Keratinocyte (primary cell): ENCODE measurements at regions not wholly inside any gene's neighbourhood (a gene's known extent, or its start where the extent isn't known, plus 50 kb on each side); places are given as distances from the start of the nearest gene placed in this dataset.

Source experiments
- DNase-seq: peaks from one replicate; pipeline ENCODE4 v3.0.0-alpha.2; 2011; ENCODE audit warnings: low read depth, missing footprints, low spot score
- FAIRE-seq: peaks from 2 replicates; lab custom pipeline; 2011; peaks lifted over from hg19 to GRCh38; lab: Jason Lieb, UNC
- H2AFZ ChIP-seq: 2 replicates; pipeline ENCODE4 v1.6.0; 2012; ENCODE audit warnings: low read length, control low read depth, inconsistent platforms; ENCODE audit not compliant: control insufficient read depth
- H3K27ac ChIP-seq: 2 replicates; pipeline ENCODE4 v1.5.1; 2011; ENCODE audit warnings: low read length; ENCODE audit not compliant: control insufficient read depth, insufficient read depth
- H3K27me3 ChIP-seq: 3 replicates; pipeline ENCODE4 v1.6.0; 2011; ENCODE audit warnings: low read length; ENCODE audit not compliant: control insufficient read depth, insufficient read depth; ENCODE audit errors: extremely low read depth
- H3K36me3 ChIP-seq, 2 experiments: 2 replicates in 1 of 2; 3 replicates in 1 of 2; pipeline ENCODE4 v1.5.1; 2011; ENCODE audit warnings: low read length in 2 of 2, mild to moderate bottlenecking in 1 of 2; ENCODE audit not compliant: control insufficient read depth in 2 of 2, insufficient read depth in 2 of 2; ENCODE audit errors: extremely low read depth in 1 of 2
- H3K4me1 ChIP-seq: 3 replicates; pipeline ENCODE4 v1.5.1; 2011; ENCODE audit warnings: low read length; ENCODE audit not compliant: control insufficient read depth, insufficient read depth; ENCODE audit errors: extremely low read depth
- H3K4me2 ChIP-seq: 3 replicates; pipeline ENCODE4 v1.6.0; 2011; ENCODE audit warnings: low read depth, low read length; ENCODE audit not compliant: control insufficient read depth, insufficient read depth; ENCODE audit errors: extremely low read depth
- H3K4me3 ChIP-seq, 3 experiments: fragments of 200-600 bp in 1 of 3; sonication (generic) in 1 of 3; 2 replicates in 2 of 3; 3 replicates in 1 of 3; pipeline ENCODE4 v1.5.1; 2011 to 2016; ENCODE audit warnings: low read length in 3 of 3, mild to moderate bottlenecking in 3 of 3, control low read depth in 2 of 3, inconsistent platforms in 1 of 3, low read depth in 1 of 3, mixed read lengths in 1 of 3, mixed run types in 1 of 3, moderate library complexity in 1 of 3; ENCODE audit not compliant: control insufficient read depth in 2 of 3, insufficient read depth in 2 of 3; ENCODE audit errors: extremely low read depth in 1 of 3
- H3K79me2 ChIP-seq: 2 replicates; pipeline ENCODE4 v1.6.0; 2012; ENCODE audit warnings: low read length; ENCODE audit not compliant: control insufficient read depth, insufficient read depth
- H3K9ac ChIP-seq: 3 replicates; pipeline ENCODE4 v1.6.0; 2011; ENCODE audit warnings: low read length; ENCODE audit not compliant: control insufficient read depth, insufficient read depth; ENCODE audit errors: extremely low read depth
- H3K9me1 ChIP-seq: 3 replicates; pipeline ENCODE4 v1.6.0; 2011; ENCODE audit warnings: low read length; ENCODE audit not compliant: control insufficient read depth, insufficient read depth; ENCODE audit errors: extremely low read depth
- H3K9me3 ChIP-seq: 2 replicates; pipeline ENCODE4 v1.5.1; 2012; ENCODE audit warnings: low read depth, low read length; ENCODE audit not compliant: control insufficient read depth
- H4K20me1 ChIP-seq: 3 replicates; pipeline ENCODE4 v1.6.0; 2011; ENCODE audit warnings: low read length; ENCODE audit not compliant: control insufficient read depth, insufficient read depth; ENCODE audit errors: extremely low read depth
- CTCF ChIP-seq, 3 experiments: IDR thresholded peaks in 1 of 3; conservative IDR thresholded peaks in 1 of 3; optimal IDR thresholded peaks in 1 of 3; 2 replicates in 2 of 3; 3 replicates in 1 of 3; pipeline versions ENCODE3 to v1.5.1; 2011; ENCODE audit warnings: low read length in 3 of 3, mild to moderate bottlenecking in 3 of 3, moderate library complexity in 2 of 3, control low read depth in 1 of 3, inconsistent platforms in 1 of 3; ENCODE audit not compliant: insufficient read depth in 2 of 3; ENCODE audit errors: extremely low read depth in 1 of 3
- EZH2 ChIP-seq: IDR thresholded peaks from one replicate; pipeline ENCODE4 v1.6.1; 2012; ENCODE audit warnings: inconsistent platforms, mild to moderate bottlenecking, low read length, moderate library complexity
- dilution Hi-C: fragments of 300-500 bp; cut with MboI; formaldehyde crosslinking; loops from one replicate; pipeline ENCODE4 v1.7.0; 2020; ENCODE audit warnings: low sequenced_read_pairs; ENCODE audit not compliant: extremely low pct_ligation_motif_present

- no peaks in the 10 kb centered on the region for H4K20me1 ChIP-seq
- H3K9ac ChIP-seq = no peak overlapping the region
- no peak for TF ChIP-seq EZH2
- TF ChIP-seq CTCF (optimal IDR thresholded peaks at IDR 0.05 in 1 of 3, IDR thresholded peaks at IDR 0.05 in 1 of 3, conservative IDR thresholded peaks at IDR 0.05 in 1 of 3; ENCODE audit: extremely low read depth in 1 of 3, insufficient read depth in 2 of 3, low read length in 3 of 3) = no peak
- DNase-seq (no peak), FAIRE-seq (no peak)
- H3K9me3 ChIP-seq = no peaks in the 10 kb centered on the region
- dilution Hi-C loops = no loop called here
- H3K9me1 ChIP-seq = no peaks in the 10 kb centered on the region
- H2AFZ ChIP-seq = no peak overlapping the region
- H3K4me3 ChIP-seq = no peak overlapping the region
- H3K27ac ChIP-seq = no peak overlapping the region
- H3K4me1 ChIP-seq = no peaks in the 10 kb centered on the region
- no peaks in the 10 kb centered on the region for H3K36me3 ChIP-seq
- H3K4me2 ChIP-seq = no peak overlapping the region
- H3K79me2 ChIP-seq = no peaks in the 10 kb centered on the region
- H3K27me3 ChIP-seq = no peaks in the 10 kb centered on the region
These were observed 784.6 kb downstream of the LRFN5 start for GRCh38 chr14:42391146-42391834.

GRCh38 chr14:42378880-42379279, 772.2 kb downstream of the LRFN5 start:
- dilution Hi-C loops = no loop called here
- DNase-seq = no peak
- H3K79me2 ChIP-seq = no peaks in the 10 kb centered on the region

More at GRCh38 chr14:42378880-42379279, 772.2 kb downstream of the LRFN5 start:
- no peaks in the 10 kb centered on the region for H3K27me3 ChIP-seq
- no peak overlapping the region for H2AFZ ChIP-seq
- TF ChIP-seq CTCF (optimal IDR thresholded peaks at IDR 0.05 in 1 of 3, IDR thresholded peaks at IDR 0.05 in 1 of 3, conservative IDR thresholded peaks at IDR 0.05 in 1 of 3; ENCODE audit: extremely low read depth in 1 of 3, insufficient read depth in 2 of 3, low read length in 3 of 3) (no peak), EZH2 (no peak)
- H3K27ac ChIP-seq = no peak overlapping the region
- no peaks in the 10 kb centered on the region for H3K36me3 ChIP-seq
- H3K9me1 ChIP-seq = no peaks in the 10 kb centered on the region
- no peaks in the 10 kb centered on the region for H3K4me1 ChIP-seq
- no peak overlapping the region for H3K4me2 ChIP-seq
- H4K20me1 ChIP-seq = no peaks in the 10 kb centered on the region
- no peak for FAIRE-seq
- no peak overlapping the region for H3K9ac ChIP-seq
- H3K4me3 ChIP-seq = no peak overlapping the region
- no peaks in the 10 kb centered on the region for H3K9me3 ChIP-seq
